Gastroesophageal sphincter (tissue), 3 donors: ENCODE measurements at regions not wholly inside any gene's neighbourhood (a gene's known extent, or its start where the extent isn't known, plus 50 kb on each side); places are given as distances from the start of the nearest gene placed in this dataset.

ENCODE experiments used
- EP300 ChIP-seq: sonication (generic); formaldehyde crosslinking; IDR thresholded peaks from one replicate; pipeline ENCODE4 v1.6.1; 2017; ENCODE audit warnings: antibody characterized with exemption, mild to moderate bottlenecking
- POLR2A ChIP-seq, 2 donors: fragments of 450-650 bp; IDR thresholded peaks; one replicate each; pipeline ENCODE4 v1.6.1; 2017; ENCODE audit warnings: antibody characterized with exemption in 2 of 2, mild to moderate bottlenecking in 2 of 2, moderate library complexity in 1 of 2
- POLR2AphosphoS5 ChIP-seq: sonication (generic); formaldehyde crosslinking; IDR thresholded peaks from one replicate; pipeline ENCODE4 v1.6.1; 2017; ENCODE audit warnings: antibody characterized with exemption
- TF ChIP-seq, protein P1 (sequence below), 4 experiments: fragments of 200-600 bp in 2 of 4; fragments of 450-650 bp in 2 of 4; sonication (generic) in 1 of 4; IDR thresholded peaks; one replicate each; pipeline ENCODE4 v1.5.1; 2017 to 2019; ENCODE audit warnings: antibody characterized with exemption in 4 of 4, mild to moderate bottlenecking in 2 of 4, moderate library complexity in 2 of 4

DNA sequence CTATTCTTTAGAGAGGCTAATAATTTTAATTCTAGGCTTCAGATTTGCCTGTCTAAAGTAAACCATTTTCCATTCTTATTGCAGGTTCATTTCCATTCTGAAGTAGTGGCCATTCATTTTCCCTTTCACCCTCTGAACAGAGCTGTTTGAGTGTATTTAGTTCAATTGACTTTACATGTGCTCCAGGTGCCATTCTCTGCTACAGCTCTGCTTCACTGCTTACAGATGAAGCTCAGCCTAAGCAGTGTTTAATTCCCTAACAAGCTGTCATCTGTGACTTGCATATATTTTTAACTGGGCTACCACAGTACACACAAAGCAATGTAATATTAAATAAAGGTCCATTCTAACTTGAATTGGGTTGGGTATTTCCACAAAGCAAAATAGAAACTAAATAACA, 1031.6 kb downstream of the KCNT2 start:
- TF ChIP-seq, protein P1, sequence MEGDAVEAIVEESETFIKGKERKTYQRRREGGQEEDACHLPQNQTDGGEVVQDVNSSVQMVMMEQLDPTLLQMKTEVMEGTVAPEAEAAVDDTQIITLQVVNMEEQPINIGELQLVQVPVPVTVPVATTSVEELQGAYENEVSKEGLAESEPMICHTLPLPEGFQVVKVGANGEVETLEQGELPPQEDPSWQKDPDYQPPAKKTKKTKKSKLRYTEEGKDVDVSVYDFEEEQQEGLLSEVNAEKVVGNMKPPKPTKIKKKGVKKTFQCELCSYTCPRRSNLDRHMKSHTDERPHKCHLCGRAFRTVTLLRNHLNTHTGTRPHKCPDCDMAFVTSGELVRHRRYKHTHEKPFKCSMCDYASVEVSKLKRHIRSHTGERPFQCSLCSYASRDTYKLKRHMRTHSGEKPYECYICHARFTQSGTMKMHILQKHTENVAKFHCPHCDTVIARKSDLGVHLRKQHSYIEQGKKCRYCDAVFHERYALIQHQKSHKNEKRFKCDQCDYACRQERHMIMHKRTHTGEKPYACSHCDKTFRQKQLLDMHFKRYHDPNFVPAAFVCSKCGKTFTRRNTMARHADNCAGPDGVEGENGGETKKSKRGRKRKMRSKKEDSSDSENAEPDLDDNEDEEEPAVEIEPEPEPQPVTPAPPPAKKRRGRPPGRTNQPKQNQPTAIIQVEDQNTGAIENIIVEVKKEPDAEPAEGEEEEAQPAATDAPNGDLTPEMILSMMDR (IDR thresholded peaks at IDR 0.05), result no peak
- TF ChIP-seq POLR2A (IDR thresholded peaks at IDR 0.05), result no peak
- no peak for TF ChIP-seq POLR2AphosphoS5
- no peak for TF ChIP-seq EP300
